NT2/D1 (cell line): ENCODE measurements at regions not wholly inside any gene's neighbourhood (a gene's known extent, or its start where the extent isn't known, plus 50 kb on each side); places are given as distances from the start of the nearest gene placed in this dataset.

Experiments
- DNase-seq: peaks from one replicate; pipeline ENCODE4 v3.0.0-alpha.2; 2011; ENCODE audit warnings: low read depth, low spot score
- H3K27me3 ChIP-seq: 2 replicates; pipeline ENCODE4 v1.6.0; 2011; ENCODE audit warnings: mild to moderate bottlenecking; ENCODE audit not compliant: insufficient read length, insufficient read depth
- H3K36me3 ChIP-seq: 2 replicates; pipeline ENCODE4 v1.6.1; 2011; ENCODE audit warnings: mild to moderate bottlenecking, low read length, mixed read lengths; ENCODE audit not compliant: insufficient read depth, insufficient read length
- H3K4me1 ChIP-seq: 2 replicates; pipeline ENCODE4 v1.5.1; 2011; ENCODE audit not compliant: insufficient read depth, insufficient read length
- H3K4me3 ChIP-seq: 2 replicates; pipeline ENCODE4 v1.5.1; 2011; ENCODE audit warnings: low read depth; ENCODE audit not compliant: insufficient read length
- H3K9ac ChIP-seq: 2 replicates; pipeline ENCODE4 v1.6.0; 2011; ENCODE audit warnings: low read depth; ENCODE audit not compliant: insufficient read length
- H3K9me3 ChIP-seq: 2 replicates; pipeline ENCODE4 v1.5.1; 2011; ENCODE audit warnings: mild to moderate bottlenecking, low read length; ENCODE audit not compliant: insufficient read depth
- SUZ12 ChIP-seq: IDR thresholded peaks from 2 replicates; pipeline ENCODE4 v1.6.1; 2011; ENCODE audit not compliant: insufficient read length, insufficient read depth; ENCODE audit errors: extremely low read depth
- YY1 ChIP-seq: IDR thresholded peaks from 2 replicates; pipeline ENCODE4 v1.6.1; 2011; ENCODE audit not compliant: insufficient read length, insufficient read depth
- ZNF274 ChIP-seq: IDR thresholded peaks from 2 replicates; pipeline ENCODE4 v1.6.1; 2011; ENCODE audit warnings: mild to moderate bottlenecking, low read depth, low read length

- DNase-seq = no peak
- Histone ChIP-seq H3K36me3 (no peaks in the 10 kb centered on the region), H3K9ac (no peak overlapping the region), H3K4me3 (no peak overlapping the region), H3K9me3 (no peaks in the 10 kb centered on the region), H3K4me1 (no peaks in the 10 kb centered on the region), H3K27me3 (no peaks in the 10 kb centered on the region)
- TF ChIP-seq ZNF274 (no peak), SUZ12 (no peak), YY1 (no peak)
Measured at GRCh38 chr10:130666215-130666614, 530.0 kb downstream of the GLRX3 start.

DNA sequence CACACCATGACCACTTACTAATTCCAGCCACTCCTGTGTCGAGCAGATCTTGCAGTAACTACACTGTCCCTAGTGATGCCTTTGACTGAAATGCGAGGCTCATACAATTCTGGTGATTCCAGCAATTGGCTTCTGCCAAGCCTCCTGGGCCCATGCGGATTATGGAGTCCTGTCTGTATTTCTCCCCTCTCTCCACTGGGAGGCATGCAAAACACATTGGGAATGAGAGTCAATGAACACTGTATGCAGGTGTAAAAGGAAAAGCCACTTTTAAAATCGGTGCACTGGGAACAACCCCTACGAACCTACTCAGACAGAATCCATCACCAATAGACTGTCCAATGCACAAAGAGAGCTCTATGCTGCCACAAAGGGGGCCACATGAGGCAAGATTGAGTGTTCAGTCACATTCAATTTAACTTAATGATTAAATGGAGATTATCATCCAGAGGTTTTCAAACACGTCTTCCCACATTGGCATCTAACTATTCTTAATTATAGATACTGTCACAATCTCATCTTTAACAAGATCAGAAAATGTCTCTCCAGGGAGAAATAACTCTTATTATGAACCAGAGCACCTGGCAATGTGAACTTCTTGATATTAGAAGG is 550.6 kb downstream of the GLRX3 start:
- H3K36me3 ChIP-seq = no peaks in the 10 kb centered on the region
- H3K9ac ChIP-seq = no peak overlapping the region
- H3K4me3 ChIP-seq = no peak overlapping the region
- H3K4me1 ChIP-seq = no peaks in the 10 kb centered on the region
- no peaks in the 10 kb centered on the region for H3K9me3 ChIP-seq
- peak; percentile 36 for DNase-seq
- H3K27me3 ChIP-seq = no peaks in the 10 kb centered on the region
- TF ChIP-seq ZNF274 = no peak
- no peak for TF ChIP-seq YY1
- TF ChIP-seq SUZ12 = no peak

DNA sequence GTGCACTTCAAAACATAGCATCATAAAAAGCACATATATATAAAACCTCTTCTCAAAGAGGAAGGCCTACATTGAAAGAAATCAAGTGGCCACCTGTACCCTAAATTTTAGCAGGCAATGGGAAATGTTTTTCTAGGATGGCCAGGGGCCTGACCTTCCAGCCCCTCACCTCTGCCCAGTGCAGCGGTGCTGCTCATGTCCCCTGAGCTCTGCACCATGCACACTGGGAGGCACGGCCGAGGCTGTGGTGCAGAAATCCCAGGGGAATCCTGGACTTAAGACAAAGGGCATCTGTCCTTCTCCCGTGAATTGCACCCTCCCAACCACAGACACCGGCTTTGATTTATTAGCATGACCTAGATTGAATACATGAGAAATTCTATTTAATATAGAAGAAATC is 551.4 kb downstream of the GLRX3 start:
- Histone ChIP-seq H3K9me3 (no peaks in the 10 kb centered on the region), H3K4me1 (no peaks in the 10 kb centered on the region), H3K27me3 (no peaks in the 10 kb centered on the region), H3K4me3 (no peak overlapping the region), H3K36me3 (no peaks in the 10 kb centered on the region), H3K9ac (no peak overlapping the region)
- TF ChIP-seq SUZ12 (no peak), ZNF274 (no peak)
- no peak for DNase-seq

DNA sequence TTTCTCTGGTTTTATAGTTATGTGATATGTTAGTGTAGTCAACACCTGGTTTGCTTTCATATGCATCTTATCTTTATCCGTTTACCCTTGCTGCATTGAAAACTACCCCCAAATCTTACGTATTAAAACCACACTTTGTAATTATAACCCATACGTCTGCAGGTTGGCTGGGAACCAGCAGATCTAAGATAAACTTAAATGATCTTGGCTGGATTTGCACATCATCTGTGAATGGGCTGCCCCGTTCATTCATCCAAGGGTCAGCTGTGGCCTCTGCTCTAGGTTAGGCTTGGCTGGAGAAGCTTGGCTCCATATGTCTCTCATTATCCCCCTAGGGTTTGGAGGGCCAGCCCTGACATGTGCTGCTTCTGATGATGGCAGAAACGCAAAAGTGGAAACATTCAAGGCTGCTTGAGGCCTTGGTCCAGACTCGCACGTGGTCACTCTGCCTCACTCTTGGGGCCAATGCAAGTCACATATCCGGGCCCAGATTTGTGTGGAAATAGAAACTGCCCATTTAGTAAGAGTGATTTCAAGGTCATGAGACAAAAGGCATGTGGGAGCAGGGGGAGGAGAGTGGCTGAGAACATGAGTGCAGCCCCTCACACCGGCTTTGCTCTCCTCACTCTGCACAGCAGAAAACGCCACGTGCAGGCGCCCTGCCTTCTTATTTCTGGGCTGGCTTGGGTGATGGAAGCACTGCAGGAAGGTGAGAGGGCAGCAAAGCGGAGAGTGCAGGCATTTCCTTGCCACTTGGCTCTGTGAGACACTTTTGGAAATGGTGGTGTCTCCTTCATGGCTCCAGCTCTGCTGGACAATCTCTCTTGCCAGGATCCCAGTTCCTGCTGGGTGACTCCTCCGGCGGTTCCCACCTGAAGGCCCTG is 553.8 kb downstream of the GLRX3 start:
- H3K4me3 ChIP-seq = no peak overlapping the region
- no peak overlapping the region for H3K9ac ChIP-seq
- no peak for DNase-seq
- H3K4me1 ChIP-seq = no peaks in the 10 kb centered on the region
- no peak for TF ChIP-seq SUZ12
- no peak for TF ChIP-seq YY1
- TF ChIP-seq ZNF274 = no peak
- no peaks in the 10 kb centered on the region for H3K36me3 ChIP-seq
- no peaks in the 10 kb centered on the region for H3K27me3 ChIP-seq
- no peaks in the 10 kb centered on the region for H3K9me3 ChIP-seq

GRCh38 chr10:130691776-130692175 is 555.6 kb downstream of the GLRX3 start:
- H3K4me3 ChIP-seq = no peak overlapping the region
- H3K27me3 ChIP-seq = no peaks in the 10 kb centered on the region
- TF ChIP-seq YY1 (no peak), ZNF274 (no peak), SUZ12 (no peak)
- no peak overlapping the region for H3K9ac ChIP-seq
- H3K36me3 ChIP-seq = no peaks in the 10 kb centered on the region
- H3K9me3 ChIP-seq = no peaks in the 10 kb centered on the region
- no peaks in the 10 kb centered on the region for H3K4me1 ChIP-seq
- DNase-seq = no peak

GRCh38 chr10:130696870-130697269 is 560.7 kb downstream of the GLRX3 start:
- Histone ChIP-seq H3K4me3 (no peak overlapping the region), H3K9ac (no peak overlapping the region), H3K9me3 (no peaks in the 10 kb centered on the region), H3K4me1 (no peaks in the 10 kb centered on the region), H3K36me3 (no peaks in the 10 kb centered on the region), H3K27me3 (no peaks in the 10 kb centered on the region)
- TF ChIP-seq YY1 = no peak
- no peak for TF ChIP-seq SUZ12
- no peak for DNase-seq

DNA sequence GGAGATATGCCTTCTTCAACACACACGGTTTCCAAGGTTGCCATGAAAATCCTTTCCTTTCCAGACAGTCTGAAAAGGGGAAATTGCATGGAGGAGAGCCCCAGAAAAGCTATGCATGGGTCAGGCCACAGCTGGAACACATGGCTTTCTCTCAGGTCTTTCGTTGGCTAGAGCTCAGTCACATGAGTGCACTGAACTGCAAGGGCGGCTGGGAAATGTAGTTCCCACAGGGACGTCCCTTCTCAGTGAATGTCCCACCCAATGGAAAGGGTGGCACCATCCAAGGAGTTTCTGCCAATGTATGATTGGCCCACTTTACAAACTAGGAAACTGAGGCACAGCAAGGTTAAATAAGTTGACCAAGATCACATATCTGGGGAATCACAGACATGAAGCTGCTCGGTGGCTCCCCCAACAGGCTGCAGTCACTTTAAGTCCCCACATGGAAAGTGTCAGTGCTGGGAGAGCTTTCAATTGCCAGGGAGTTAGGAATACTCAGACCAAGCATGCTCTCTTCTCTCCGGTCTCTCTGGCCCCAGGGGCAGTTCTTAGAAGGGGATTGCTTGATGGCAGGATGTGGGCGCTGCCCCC is 571.3 kb downstream of the GLRX3 start:
- H3K27me3 ChIP-seq = no peaks in the 10 kb centered on the region
- H3K9ac ChIP-seq = no peak overlapping the region
- DNase-seq = no peak
- TF ChIP-seq YY1 = no peak
- no peak for TF ChIP-seq ZNF274
- TF ChIP-seq SUZ12 = no peak
- H3K9me3 ChIP-seq = no peaks in the 10 kb centered on the region
- no peaks in the 10 kb centered on the region for H3K36me3 ChIP-seq
- no peak overlapping the region for H3K4me3 ChIP-seq
- no peaks in the 10 kb centered on the region for H3K4me1 ChIP-seq
